Neural progenitor cell (in vitro differentiated cells): ENCODE measurements at regions not wholly inside any gene's neighbourhood (a gene's known extent, or its start where the extent isn't known, plus 50 kb on each side); places are given as distances from the start of the nearest gene placed in this dataset.

Experiments
- CTCF ChIP-seq: fragments of 200-600 bp; sonication (generic); IDR thresholded peaks from 2 replicates; pipeline ENCODE4 v1.5.1; 2017; ENCODE audit warnings: antibody characterized with exemption, mild to moderate bottlenecking
- EZH2 ChIP-seq: fragments of 200-600 bp; sonication (generic); IDR thresholded peaks from 2 replicates; pipeline ENCODE4 v1.6.1; 2017; ENCODE audit warnings: antibody characterized with exemption, mild to moderate bottlenecking, moderate library complexity
- EZH2phosphoT487 ChIP-seq: fragments of 200-600 bp; sonication (generic); IDR thresholded peaks from 2 replicates; pipeline ENCODE4 v1.6.1; 2017; ENCODE audit warnings: antibody characterized with exemption

DNA sequence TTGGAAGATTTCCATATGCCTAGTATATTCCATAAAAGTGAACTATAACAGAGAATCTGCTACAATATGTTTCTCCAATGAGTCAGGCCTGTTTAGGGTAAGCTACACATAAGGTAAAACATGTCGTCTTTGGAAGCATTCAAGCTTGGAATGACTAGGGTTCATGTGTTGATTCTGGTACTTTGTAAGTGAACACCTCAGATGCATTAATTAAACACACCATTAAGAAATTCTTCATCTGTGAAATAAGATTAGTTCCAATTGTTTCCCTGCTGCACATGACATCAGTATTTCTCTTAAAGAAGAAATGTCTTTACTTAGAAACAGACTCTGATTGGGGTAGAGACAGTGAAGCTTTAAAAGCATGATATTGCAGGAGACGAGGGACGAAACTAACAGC lies 461.1 kb upstream of the NXPH2 start:
- TF ChIP-seq EZH2 (no peak), CTCF (no peak), EZH2phosphoT487 (no peak)
